Left lung (tissue), 4 donors: ENCODE measurements at regions not wholly inside any gene's neighbourhood (a gene's known extent, or its start where the extent isn't known, plus 50 kb on each side); places are given as distances from the start of the nearest gene placed in this dataset.

Experiments used
- ATAC-seq: fragments of 200-7000 bp; cut with Tn5 transposase; one replicate; pipeline ENCODE4 v1.9.1; 2020; ENCODE audit warnings: moderate library complexity
- DNase-seq, 4 donors: peaks; one replicate each; pipeline ENCODE4 v3.0.0-alpha.2; 2013 to 2020
- H3K27ac ChIP-seq, 2 donors: fragments of 200-600 bp; sonication (generic) in 1 of 2; one replicate each; pipeline versions ENCODE4 v1.5.0 to v1.8.0; 2020 to 2021
- H3K27me3 ChIP-seq, 2 donors: fragments of 200-600 bp; sonication (generic) in 1 of 2; one replicate each; pipeline versions ENCODE4 v1.5.0 to v1.8.0; 2020 to 2021
- H3K36me3 ChIP-seq, 2 donors: fragments of 200-600 bp; sonication (generic) in 1 of 2; one replicate each; pipeline versions ENCODE4 v1.5.0 to v1.8.0; 2020 to 2021
- H3K4me1 ChIP-seq, 2 donors: fragments of 200-600 bp; one replicate each; pipeline ENCODE4 v1.8.0; 2021
- H3K4me3 ChIP-seq, 2 donors: fragments of 200-600 bp; sonication (generic) in 1 of 2; one replicate each; pipeline versions ENCODE4 v1.5.0 to v1.8.0; 2020 to 2021; ENCODE audit warnings: mild to moderate bottlenecking in 1 of 2
- H3K9me3 ChIP-seq, 2 donors: fragments of 200-600 bp; sonication (generic) in 1 of 2; one replicate each; pipeline versions ENCODE4 v1.5.0 to v1.8.0; 2020 to 2021
- intact Hi-C, 2 donors: fragments of 100-400 bp; cut with DNase I; formaldehyde crosslinking; loops; one replicate each; pipeline versions ENCODE4 v1.11.2 to v1.14.2; 2022
- TF ChIP-seq, protein P1 (sequence below), 2 donors: fragments of 200-600 bp; sonication (generic) in 1 of 2; IDR thresholded peaks; one replicate each; pipeline versions ENCODE4 v1.5.0 to v1.8.0; 2021; ENCODE audit warnings: antibody characterized with exemption in 2 of 2
- donor health status: DM: no; HTN: yes; CAD: no.
- donor health status: DM: no; HTN: no; CAD: no.

DNA sequence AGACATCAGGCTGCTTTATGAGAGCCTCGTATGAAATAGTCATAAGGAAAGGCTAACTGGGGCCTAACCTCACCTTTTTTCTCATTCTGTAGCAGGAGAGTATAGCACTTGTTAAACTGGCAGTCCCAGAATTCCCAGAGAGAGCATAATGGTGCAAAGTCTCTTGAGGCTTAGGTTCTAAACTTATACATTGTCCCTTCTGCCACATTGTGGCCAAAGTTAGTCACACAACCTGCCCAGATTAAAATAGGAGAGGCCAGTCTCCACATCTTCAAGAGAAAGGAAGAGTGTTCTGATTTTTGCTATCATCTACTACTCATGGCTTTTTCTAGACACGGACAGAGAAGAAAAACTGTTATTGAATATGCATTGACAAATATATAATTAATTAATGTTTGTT is 1588.9 kb upstream of the PCDH7 start:
- ATAC-seq, result no peak
- TF ChIP-seq, protein P1, sequence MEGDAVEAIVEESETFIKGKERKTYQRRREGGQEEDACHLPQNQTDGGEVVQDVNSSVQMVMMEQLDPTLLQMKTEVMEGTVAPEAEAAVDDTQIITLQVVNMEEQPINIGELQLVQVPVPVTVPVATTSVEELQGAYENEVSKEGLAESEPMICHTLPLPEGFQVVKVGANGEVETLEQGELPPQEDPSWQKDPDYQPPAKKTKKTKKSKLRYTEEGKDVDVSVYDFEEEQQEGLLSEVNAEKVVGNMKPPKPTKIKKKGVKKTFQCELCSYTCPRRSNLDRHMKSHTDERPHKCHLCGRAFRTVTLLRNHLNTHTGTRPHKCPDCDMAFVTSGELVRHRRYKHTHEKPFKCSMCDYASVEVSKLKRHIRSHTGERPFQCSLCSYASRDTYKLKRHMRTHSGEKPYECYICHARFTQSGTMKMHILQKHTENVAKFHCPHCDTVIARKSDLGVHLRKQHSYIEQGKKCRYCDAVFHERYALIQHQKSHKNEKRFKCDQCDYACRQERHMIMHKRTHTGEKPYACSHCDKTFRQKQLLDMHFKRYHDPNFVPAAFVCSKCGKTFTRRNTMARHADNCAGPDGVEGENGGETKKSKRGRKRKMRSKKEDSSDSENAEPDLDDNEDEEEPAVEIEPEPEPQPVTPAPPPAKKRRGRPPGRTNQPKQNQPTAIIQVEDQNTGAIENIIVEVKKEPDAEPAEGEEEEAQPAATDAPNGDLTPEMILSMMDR (IDR thresholded peaks at IDR 0.05), result no peak
- no peak overlapping the region for H3K4me3 ChIP-seq

DNA sequence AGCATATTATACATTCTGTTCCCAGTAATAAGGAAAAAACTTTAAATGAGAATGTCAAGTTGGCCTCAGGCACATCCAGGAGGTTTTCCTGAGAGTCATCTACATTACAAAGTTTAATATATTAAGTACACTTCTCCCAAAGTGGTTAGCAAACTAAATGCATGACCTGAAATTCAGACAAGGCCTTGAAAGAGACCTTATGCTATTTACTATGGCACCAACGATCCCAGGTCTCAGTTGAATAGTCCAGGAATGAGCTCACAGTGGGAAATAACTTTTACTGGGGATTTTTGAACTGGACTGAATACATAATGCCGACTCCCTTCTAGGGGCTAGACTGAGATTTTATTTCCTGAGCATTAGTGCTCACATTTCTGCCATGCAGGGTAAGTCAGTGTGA is 1577.5 kb upstream of the PCDH7 start:
- no peak for DNase-seq

More for the DNA sequence above, 1588.9 kb upstream of the PCDH7 start:
- peaks cover 0 to 5% of the 10 kb centered on the region in 2 donors for H3K9me3 ChIP-seq
- H3K36me3 ChIP-seq, result no peaks in the 10 kb centered on the region
- intact Hi-C loops, result no loop called here
- no peaks in the 10 kb centered on the region for H3K4me1 ChIP-seq
- no peak overlapping the region for H3K27ac ChIP-seq
- DNase-seq, result no peak
- H3K27me3 ChIP-seq, result no peaks in the 10 kb centered on the region

DNA sequence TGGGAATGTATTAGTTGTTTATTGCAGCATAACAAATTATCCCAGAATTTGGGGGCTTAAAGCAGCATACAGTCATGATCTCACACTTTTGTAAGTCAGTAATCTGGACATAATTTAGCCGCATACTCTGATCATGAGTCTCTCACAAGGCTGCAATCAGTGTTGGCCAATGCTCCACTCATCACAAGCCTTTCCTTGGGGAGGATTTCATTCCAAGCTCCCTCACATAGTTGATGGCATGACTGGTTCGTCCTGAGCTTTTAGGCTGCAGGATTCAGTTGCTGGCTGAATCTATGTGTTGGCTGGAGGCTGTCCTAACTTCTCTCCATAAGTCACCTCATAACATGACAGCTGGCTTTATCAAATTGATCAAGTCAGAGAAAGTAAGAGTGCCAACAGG is 1568.6 kb upstream of the PCDH7 start:
- H3K4me1 ChIP-seq, result no peaks in the 10 kb centered on the region
- TF ChIP-seq, protein P1 (IDR thresholded peaks at IDR 0.05), result no peak
- intact Hi-C loops, result no loop called here

More for the DNA sequence above, 1577.5 kb upstream of the PCDH7 start:
- Histone ChIP-seq H3K9me3 (no peaks in the 10 kb centered on the region), H3K27ac (no peak overlapping the region), H3K27me3 (no peaks in the 10 kb centered on the region), H3K4me3 (no peak overlapping the region), H3K36me3 (no peaks in the 10 kb centered on the region), H3K4me1 (no peaks in the 10 kb centered on the region)
- peak; percentile 70 for ATAC-seq
- TF ChIP-seq, protein P1 (IDR thresholded peaks at IDR 0.05), result no peak
- intact Hi-C loops, result no loop called here

DNA sequence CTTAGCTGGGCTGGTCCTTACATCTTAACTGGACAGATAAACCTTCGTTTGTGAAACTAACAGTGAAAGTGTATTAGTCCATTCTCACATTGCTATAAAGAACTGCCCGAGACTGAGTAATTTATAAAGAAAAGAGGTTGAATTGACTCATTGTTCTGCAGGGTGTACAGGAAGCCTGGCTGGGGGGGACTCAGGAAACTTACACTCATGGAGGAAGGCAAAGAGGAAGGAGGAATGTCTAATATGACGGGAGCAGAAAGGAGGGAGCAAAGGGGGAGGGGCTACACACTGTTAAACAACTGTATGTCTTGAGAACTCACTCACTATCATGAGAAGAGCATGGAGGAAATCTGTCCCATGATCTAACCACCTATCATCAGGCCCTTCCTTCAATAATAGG is 1566.5 kb upstream of the PCDH7 start:
- Histone ChIP-seq H3K9me3 (peaks cover 0 to 13% of the 10 kb centered on the region in 2 donors), H3K4me1 (no peaks in the 10 kb centered on the region), H3K27me3 (no peaks in the 10 kb centered on the region), H3K27ac (no peak overlapping the region), H3K36me3 (no peaks in the 10 kb centered on the region), H3K4me3 (no peak overlapping the region)
- TF ChIP-seq, protein P1 (IDR thresholded peaks at IDR 0.05), result no peak
- ATAC-seq (no peak), DNase-seq (no peak)
- intact Hi-C loops, result no loop called here

More for the DNA sequence above, 1568.6 kb upstream of the PCDH7 start:
- H3K36me3 ChIP-seq, result no peaks in the 10 kb centered on the region
- H3K27me3 ChIP-seq, result no peaks in the 10 kb centered on the region
- no peak overlapping the region for H3K27ac ChIP-seq
- DNase-seq, result no peak
- peaks cover 0 to 3% of the 10 kb centered on the region in 2 donors for H3K9me3 ChIP-seq
- ATAC-seq, result no peak
- H3K4me3 ChIP-seq, result no peak overlapping the region

DNA sequence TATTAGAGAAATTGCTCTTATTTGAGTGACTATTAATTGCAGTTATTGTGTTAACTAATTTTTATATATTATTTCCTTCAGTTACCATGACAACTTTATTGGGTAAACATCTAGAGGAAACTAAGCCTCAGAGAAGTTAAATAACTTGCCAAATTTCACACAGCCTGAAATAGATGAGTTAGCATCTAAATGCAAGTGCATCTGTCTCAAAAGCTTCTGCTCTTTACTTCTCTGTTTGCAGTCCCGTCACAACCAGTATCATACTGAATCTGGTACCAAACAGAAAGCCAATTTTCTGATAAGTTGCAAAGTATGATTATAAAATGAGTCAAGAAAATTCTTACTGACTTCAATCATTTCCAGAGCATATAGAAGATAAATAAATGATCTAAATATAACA is 1544.9 kb upstream of the PCDH7 start:
- H3K27me3 ChIP-seq, result no peaks in the 10 kb centered on the region
- no peaks in the 10 kb centered on the region for H3K4me1 ChIP-seq
- ATAC-seq (no peak), DNase-seq (no peak)
- intact Hi-C loops, result no loop called here
- H3K9me3 ChIP-seq, result peaks cover 0 to 4% of the 10 kb centered on the region in 2 donors
- no peaks in the 10 kb centered on the region for H3K36me3 ChIP-seq
- no peak overlapping the region for H3K27ac ChIP-seq
- TF ChIP-seq, protein P1 (IDR thresholded peaks at IDR 0.05), result no peak
- no peak overlapping the region for H3K4me3 ChIP-seq
